ENCODE measurements at regions not wholly inside any gene's neighbourhood (a gene's known extent, or its start where the extent isn't known, plus 50 kb on each side); places are given as distances from the start of the nearest gene placed in this dataset.
A peak's percentile ranks its signal among the peaks of the same experiment; 100 is the strongest.
"Not testable (repeated sequence)": the region's sequence is repeated elsewhere in the genome, so short reads cannot be mapped to it uniquely, and the experiment has no call there.

- DNase-seq: no peak
These were observed 174.3 kb downstream of the CPS1 start for GRCh38 chr2:210730672-210731071.

- not testable (repeated sequence) for DNase-seq
These were observed 190.4 kb downstream of the CPS1 start for GRCh38 chr2:210746826-210747225.

GRCh38 chr2:210752532-210752931 lies 196.1 kb downstream of the CPS1 start:
- no peak for DNase-seq

GRCh38 chr2:210753386-210753785 lies 197.0 kb downstream of the CPS1 start:
- no peak for DNase-seq

- DNase-seq: no peak
These were observed 200.5 kb downstream of the CPS1 start for GRCh38 chr2:210756855-210757254.

- DNase-seq: no peak
These were observed 206.5 kb downstream of the CPS1 start for GRCh38 chr2:210762604-210763588.

GRCh38 chr2:210768329-210768910 lies 212.0 kb downstream of the CPS1 start:
- DNase-seq: no peak

- DNase-seq: no peak
These were observed 220.4 kb downstream of the CPS1 start for GRCh38 chr2:210776756-210777155.

GRCh38 chr2:210782222-210782621 lies 225.8 kb downstream of the CPS1 start:
- DNase-seq: no peak

GRCh38 chr2:210787831-210788230 lies 231.4 kb downstream of the CPS1 start:
- DNase-seq: not testable (repeated sequence)

GRCh38 chr2:210792000-210792399 lies 235.6 kb downstream of the CPS1 start:
- peak; percentile 13 for DNase-seq

GRCh38 chr2:210795506-210795905 lies 239.1 kb downstream of the CPS1 start:
- DNase-seq: no peak

- DNase-seq: no peak
These were observed 241.8 kb downstream of the CPS1 start for GRCh38 chr2:210798180-210798579.

GRCh38 chr2:210814251-210815025 lies 258.0 kb downstream of the CPS1 start:
- no peak for DNase-seq

- DNase-seq: no peak
These were observed 260.4 kb downstream of the CPS1 start for GRCh38 chr2:210816769-210817168.

GRCh38 chr2:210818473-210818872 lies 262.1 kb downstream of the CPS1 start:
- no peak for DNase-seq

- no peak for DNase-seq
These were observed 277.0 kb downstream of the CPS1 start for GRCh38 chr2:210833403-210833802.

GRCh38 chr2:210839034-210839433 lies 282.6 kb downstream of the CPS1 start:
- no peak for DNase-seq

GRCh38 chr2:210839450-210839849 lies 283.1 kb downstream of the CPS1 start:
- DNase-seq: no peak

GRCh38 chr2:210842896-210843295 lies 286.5 kb downstream of the CPS1 start:
- no peak for DNase-seq

GRCh38 chr2:210844016-210844415 lies 287.6 kb downstream of the CPS1 start:
- no peak for DNase-seq

GRCh38 chr2:210859314-210859713 lies 302.9 kb downstream of the CPS1 start:
- no peak for DNase-seq

GRCh38 chr2:210860276-210860675 lies 303.9 kb downstream of the CPS1 start:
- DNase-seq: no peak
